HepG2 (cell line): ENCODE measurements at regions not wholly inside any gene's neighbourhood (a gene's known extent, or its start where the extent isn't known, plus 50 kb on each side); places are given as distances from the start of the nearest gene placed in this dataset.

ENCODE experiments used
- ATAC-seq: fragments of 200-7000 bp; cut with Tn5 transposase; 3 replicates; pipeline ENCODE4 v1.9.1; 2020; ENCODE audit warnings: mild to moderate bottlenecking, moderate library complexity
- BruUV-seq: library from RNA; stranded (reverse); fragments of 400-500 nt; replicated peaks from 2 replicates; lab custom pipeline; 2021; lab: Mats Ljungman, UMichigan
- CTCF ChIA-PET: fragments of 300-600 bp; formaldehyde crosslinking; extraction: SDS; loops from one replicate; lab custom pipeline; 2021; ENCODE audit warnings: low total read pairs, inconsistent platforms, low intra/inter-chr PET ratio; lab: Yijun Ruan, JAX
- POLR2A ChIA-PET: fragments of 350-600 bp; sonication (Branson Sonifier 250); formaldehyde crosslinking; loops from one replicate; lab custom pipeline; 2020; ENCODE audit warnings: antibody characterized with exemption, inconsistent platforms; lab: Yijun Ruan, JAX
- DNase-seq: peaks from one replicate; pipeline ENCODE4 v3.0.0-alpha.2; 2015; ENCODE audit warnings: low spot score
- FAIRE-seq: peaks from 3 replicates; lab custom pipeline; 2011; peaks lifted over from hg19 to GRCh38; lab: Jason Lieb, UNC
- H2AFZ ChIP-seq: one replicate; pipeline ENCODE4 v1.6.1; 2011; ENCODE audit warnings: low read length, inconsistent platforms
- H3K27ac ChIP-seq: fragments of 300-600 bp; 3 replicates; pipeline ENCODE4 v1.8.0; 2011; ENCODE audit warnings: mixed run types, mild to moderate bottlenecking, mixed read lengths, low read length, inconsistent platforms; ENCODE audit not compliant: insufficient read depth; ENCODE audit errors: extremely low read length
- H3K27me3 ChIP-seq, 2 experiments: fragments of 200-600 bp in 1 of 2; 2 replicates in 1 of 2; 3 replicates in 1 of 2; pipeline versions ENCODE4 v1.6.0 to v1.8.0; 2011; ENCODE audit warnings: low read length in 2 of 2, mild to moderate bottlenecking in 2 of 2, moderate library complexity in 2 of 2, inconsistent platforms in 1 of 2; ENCODE audit not compliant: insufficient read depth in 2 of 2, control insufficient read depth in 1 of 2
- H3K36me3 ChIP-seq, 2 experiments: fragments of 200-600 bp in 1 of 2; replicated peaks in 1 of 2; 2 replicates in 1 of 2; 3 replicates in 1 of 2; pipeline versions ENCODE4 v1.5.1 to v1.8.0; 2011; ENCODE audit warnings: low read length in 2 of 2, inconsistent platforms in 1 of 2; ENCODE audit not compliant: insufficient read depth in 2 of 2, control insufficient read depth in 1 of 2
- H3K4me1 ChIP-seq: 2 replicates; pipeline ENCODE4 v1.5.1; 2012; ENCODE audit warnings: low read length, inconsistent platforms; ENCODE audit not compliant: insufficient read depth
- H3K4me2 ChIP-seq: 2 replicates; pipeline ENCODE4 v1.6.0; 2011; ENCODE audit warnings: low read depth, low read length, inconsistent platforms
- H3K4me3 ChIP-seq, 3 experiments: fragments of 200-600 bp in 1 of 3; sonication (generic), shearing (Covaris generic) in 1 of 3; replicated peaks in 1 of 3; 2 replicates each; pipeline ENCODE4 v1.5.1; 2011 to 2016; ENCODE audit warnings: low read length in 3 of 3, inconsistent platforms in 2 of 3, low read depth in 2 of 3, mild to moderate bottlenecking in 2 of 3, control low read depth in 1 of 3, mixed read lengths in 1 of 3; ENCODE audit not compliant: insufficient read depth in 1 of 3
- H3K79me2 ChIP-seq: one replicate; pipeline ENCODE4 v1.6.1; 2011; ENCODE audit warnings: low read length, inconsistent platforms; ENCODE audit not compliant: insufficient read depth
- H3K9ac ChIP-seq: 2 replicates; pipeline ENCODE4 v1.6.0; 2011; ENCODE audit warnings: mild to moderate bottlenecking, low read depth, low read length, inconsistent platforms; ENCODE audit not compliant: insufficient read depth
- H3K9me3 ChIP-seq: 2 replicates; pipeline ENCODE4 v1.5.1; 2012; ENCODE audit warnings: mild to moderate bottlenecking, low read length
- H4K20me1 ChIP-seq: 2 replicates; pipeline ENCODE4 v1.6.0; 2011; ENCODE audit warnings: inconsistent platforms, mild to moderate bottlenecking, low read length, moderate library complexity; ENCODE audit not compliant: insufficient read depth
- HINFP ChIP-seq: sonication (generic); formaldehyde crosslinking; IDR thresholded peaks from 2 replicates; pipeline ENCODE4 v1.4.0; 2020; ENCODE audit warnings: low read depth, mild to moderate bottlenecking, missing genetic modification reagents
- MATR3 ChIP-seq: sonication (generic); formaldehyde crosslinking; IDR thresholded peaks from 2 replicates; pipeline ENCODE4 v1.4.0; 2020; ENCODE audit warnings: missing genetic modification reagents
- MZF1 ChIP-seq: sonication (generic); formaldehyde crosslinking; IDR thresholded peaks from 2 replicates; pipeline ENCODE4 v1.8.1; 2023; ENCODE audit warnings: mild to moderate bottlenecking, missing genetic modification reagents, borderline replicate concordance
- STAT5B ChIP-seq: sonication (generic); formaldehyde crosslinking; IDR thresholded peaks from 2 replicates; pipeline ENCODE4 v1.4.0; 2020; ENCODE audit warnings: missing genetic modification reagents
- TEAD3 ChIP-seq: optimal IDR thresholded peaks from 2 replicates; pipeline ENCODE3; 2016; ENCODE audit warnings: borderline replicate concordance
- TFDP2 ChIP-seq: sonication (generic); formaldehyde crosslinking; IDR thresholded peaks from 2 replicates; pipeline ENCODE4 v1.4.0; 2020; ENCODE audit warnings: missing genetic modification reagents
- TOPORS ChIP-seq: sonication (generic); formaldehyde crosslinking; IDR thresholded peaks from 2 replicates; pipeline ENCODE4 v1.8.0; 2023; ENCODE audit warnings: mild to moderate bottlenecking, missing genetic modification reagents
- ZBTB38 ChIP-seq: sonication (generic); formaldehyde crosslinking; IDR thresholded peaks from 2 replicates; pipeline ENCODE4 v1.5.1; 2020; ENCODE audit warnings: mild to moderate bottlenecking, missing genetic modification reagents
- ZFP36L1 ChIP-seq: sonication (generic); formaldehyde crosslinking; IDR thresholded peaks from 2 replicates; pipeline ENCODE4 v1.8.0; 2022; ENCODE audit warnings: mild to moderate bottlenecking, missing genetic modification reagents, moderate library complexity
- ZNF567 ChIP-seq: sonication (generic); formaldehyde crosslinking; IDR thresholded peaks from 2 replicates; pipeline ENCODE4 v1.8.1; 2023; ENCODE audit warnings: mild to moderate bottlenecking, missing genetic modification reagents, borderline replicate concordance
- ZNF570 ChIP-seq: sonication (generic); formaldehyde crosslinking; IDR thresholded peaks from 2 replicates; pipeline ENCODE4 v1.4.0; 2020; ENCODE audit warnings: mild to moderate bottlenecking, missing genetic modification reagents, borderline replicate concordance
- WGBS: methylation state at CpG from one replicate; pipeline ENCODE4 v1.1.6; 2017; ENCODE audit warnings: low lambda C conversion rate; 5-methylcytosine and 5-hydroxymethylcytosine counted together
- in situ Hi-C: cut with HindIII; loops from 2 replicates; pipeline ENCODE4 v1.10.0; 2017; ENCODE audit warnings: low pct_unique_long_range_greater_than_20kb; ENCODE audit not compliant: extremely low pct_ligation_motif_present
- intact Hi-C: fragments of 100-400 bp; cut with micrococcal nuclease; formaldehyde crosslinking; loops from one replicate; pipeline ENCODE4 v1.10.0; 2022; ENCODE audit not compliant: unreplicated experiment

DNA sequence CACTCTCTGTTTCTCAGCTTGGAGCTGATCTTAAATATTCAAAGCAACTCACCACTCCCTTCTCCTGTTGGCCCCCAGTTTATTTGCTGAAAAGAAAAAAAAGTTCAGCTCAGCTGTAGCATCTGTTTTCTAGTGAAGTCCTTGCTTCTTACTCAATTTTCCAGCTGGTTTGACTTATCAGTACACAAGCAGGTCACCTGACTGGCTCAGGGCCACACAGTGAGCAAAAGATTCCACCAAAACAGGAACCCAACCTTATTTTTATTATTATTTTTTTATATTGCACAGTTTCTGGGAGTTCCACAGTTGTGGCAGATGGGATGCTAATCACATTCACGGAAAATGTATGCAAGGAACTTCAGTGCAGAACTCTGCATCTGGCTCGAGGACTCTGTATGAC lies 390.7 kb upstream of the RGMA start:
- Histone ChIP-seq H3K36me3 (no peaks in the 10 kb centered on the region), H3K27me3 (no peaks in the 10 kb centered on the region), H2AFZ (no peak overlapping the region), H3K4me1 (no peaks in the 10 kb centered on the region), H3K9me3 (no peaks in the 10 kb centered on the region), H3K9ac (no peak overlapping the region), H4K20me1 (no peaks in the 10 kb centered on the region), H3K27ac (no peak overlapping the region), H3K4me2 (no peak overlapping the region), H3K4me3 (no peak overlapping the region), H3K79me2 (no peaks in the 10 kb centered on the region)
- TF ChIP-seq TFDP2 (CRISPR knock-in tag): no peak
- no peak for TF ChIP-seq TEAD3 (CRISPR knock-in tag)
- TF ChIP-seq ZNF567 (CRISPR knock-in tag): no peak
- no peak for TF ChIP-seq ZFP36L1 (CRISPR knock-in tag)
- TF ChIP-seq MATR3 (CRISPR knock-in tag): no peak
- no peak for TF ChIP-seq TOPORS (CRISPR knock-in tag)
- TF ChIP-seq MZF1 (CRISPR knock-in tag): no peak
- no peak for TF ChIP-seq ZNF570
- TF ChIP-seq HINFP (CRISPR knock-in tag): no peak
- TF ChIP-seq ZBTB38: no peak
- no peak for TF ChIP-seq STAT5B (CRISPR knock-in tag)
- DNase-seq: no peak
- FAIRE-seq: no peak
- intact Hi-C loops (no loop called here), in situ Hi-C loops (no loop called here)
- ChIA-PET CTCF (no interaction called here), POLR2A (no interaction called here)
- 3% methylated on average over 2 of the region's 2 CpGs for WGBS
- ATAC-seq: no peak
- no TSS peak for BruUV-seq
